OCI-LY7 (cell line): ENCODE measurements at regions not wholly inside any gene's neighbourhood (a gene's known extent, or its start where the extent isn't known, plus 50 kb on each side); places are given as distances from the start of the nearest gene placed in this dataset.
"Not testable (repeated sequence)": the region's sequence is repeated elsewhere in the genome, so short reads cannot be mapped to it uniquely, and the experiment has no call there.

Experiments used
- BruUV-seq: library from RNA; stranded (reverse); fragments of 400-500 nt; replicated peaks from 2 replicates; lab custom pipeline; 2021; lab: Mats Ljungman, UMichigan
- CTCF ChIA-PET: fragments of 300-600 bp; sonication (Branson Sonifier 250); formaldehyde crosslinking; loops from one replicate; lab custom pipeline; 2022; ENCODE audit warnings: antibody characterized with exemption; ENCODE audit not compliant: unreplicated experiment; lab: Charles Lee
- POLR2A ChIA-PET: fragments of 300-600 bp; sonication (Branson Sonifier 250); formaldehyde crosslinking; loops from one replicate; lab custom pipeline; 2022; ENCODE audit warnings: antibody characterized with exemption; lab: Charles Lee
- DNase-seq: peaks from one replicate; pipeline ENCODE4 v3.0.0-alpha.2; 2015; ENCODE audit warnings: low spot score
- H2AFZ ChIP-seq: fragments of 200-600 bp; sonication (generic), shearing (Covaris generic); 2 replicates; pipeline ENCODE4 v1.6.1; 2014; ENCODE audit warnings: mild to moderate bottlenecking, antibody characterized with exemption, low read length, moderate library complexity
- H3K27ac ChIP-seq: fragments of 200-600 bp; sonication (generic); 2 replicates; pipeline ENCODE4 v1.5.1; 2014; ENCODE audit warnings: mixed run types, low read depth, mild to moderate bottlenecking, moderate library complexity, low read length, inconsistent platforms; ENCODE audit not compliant: poor library complexity, severe bottlenecking
- H3K36me3 ChIP-seq: fragments of 200-600 bp; sonication (generic); 2 replicates; pipeline ENCODE4 v1.6.1; 2014; ENCODE audit warnings: mild to moderate bottlenecking, antibody characterized with exemption, low read length, moderate library complexity, mixed read lengths; ENCODE audit not compliant: insufficient read depth
- H3K4me1 ChIP-seq: fragments of 200-600 bp; sonication (generic); 2 replicates; pipeline ENCODE4 v1.5.1; 2014; ENCODE audit warnings: mild to moderate bottlenecking, low read length; ENCODE audit not compliant: insufficient read depth, poor library complexity, severe bottlenecking
- H3K4me2 ChIP-seq: fragments of 200-600 bp; sonication (generic); 2 replicates; pipeline ENCODE4 v1.6.1; 2014; ENCODE audit warnings: mild to moderate bottlenecking, low read length
- H3K4me3 ChIP-seq: fragments of 200-600 bp; sonication (generic); 2 replicates; pipeline ENCODE4 v1.5.1; 2014; ENCODE audit warnings: mild to moderate bottlenecking, low read depth, low read length; ENCODE audit not compliant: poor library complexity, severe bottlenecking
- H3K79me2 ChIP-seq: fragments of 200-600 bp; sonication (generic); 2 replicates; pipeline ENCODE4 v1.6.1; 2016; ENCODE audit warnings: low read depth, mild to moderate bottlenecking, low read length, moderate library complexity, mixed read lengths; ENCODE audit not compliant: insufficient read depth
- H3K9me2 ChIP-seq: fragments of 200-600 bp; sonication (generic); 2 replicates; pipeline ENCODE4 v1.6.1; 2016; ENCODE audit warnings: mild to moderate bottlenecking, low read length, mixed read lengths; ENCODE audit not compliant: insufficient read depth
- H3K9me3 ChIP-seq: fragments of 200-600 bp; sonication (generic); 2 replicates; pipeline ENCODE4 v1.6.1; 2014; ENCODE audit warnings: mild to moderate bottlenecking, mixed run types, low read length, mixed read lengths
- H4K20me1 ChIP-seq: fragments of 200-600 bp; sonication (generic); 2 replicates; pipeline ENCODE4 v1.6.1; 2014; ENCODE audit warnings: mild to moderate bottlenecking, antibody characterized with exemption, low read length, moderate library complexity, mixed read lengths; ENCODE audit not compliant: insufficient read depth
- EZH2phosphoT487 ChIP-seq: fragments of 200-600 bp; sonication (generic); IDR thresholded peaks from 2 replicates; pipeline ENCODE4 v1.6.1; 2018; ENCODE audit warnings: low read depth, borderline replicate concordance, mild to moderate bottlenecking, mixed run types, antibody characterized with exemption, low read length, moderate library complexity, mixed read lengths
- intact Hi-C: fragments of 100-400 bp; cut with micrococcal nuclease; formaldehyde crosslinking; loops from one replicate; pipeline ENCODE4 v1.10.0; 2022; ENCODE audit not compliant: unreplicated experiment
- TF ChIP-seq, protein P1 (sequence below): fragments of 200-600 bp; sonication (generic); conservative IDR thresholded peaks from 2 replicates; pipeline ENCODE4 v1.5.1; 2014; ENCODE audit warnings: mild to moderate bottlenecking, antibody characterized with exemption, low read length, moderate library complexity, mixed read lengths

DNA sequence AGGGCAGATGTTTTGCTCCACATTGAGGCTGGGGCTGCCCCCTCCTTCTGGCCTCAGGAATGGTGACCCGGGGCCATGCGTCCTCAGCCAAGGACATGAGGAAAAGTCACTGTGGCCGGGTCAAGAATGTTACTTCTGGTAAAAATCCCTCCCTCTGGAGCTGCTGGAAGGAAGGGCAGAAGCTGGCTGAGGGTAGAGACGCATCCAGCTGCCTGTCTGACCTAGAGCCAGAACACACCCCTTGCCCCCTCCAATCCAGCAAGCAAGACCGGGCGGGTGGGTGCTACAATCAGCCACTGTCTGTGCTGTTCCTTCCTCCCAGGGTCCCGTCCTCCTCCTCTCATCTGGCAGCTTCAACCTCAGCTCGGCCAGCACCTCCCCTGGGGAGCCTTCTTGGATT lies 59.0 kb downstream of the PTPRS start:
- H3K27ac ChIP-seq = no peak overlapping the region
- no peaks in the 10 kb centered on the region for H3K9me2 ChIP-seq
- intact Hi-C loops = no loop called here
- H2AFZ ChIP-seq = no peak overlapping the region
- no peak overlapping the region for H3K4me3 ChIP-seq
- H3K36me3 ChIP-seq = peaks cover 30% of the 10 kb centered on the region; the same call in 1 of the 2 replicates
- POLR2A ChIA-PET = no interaction called here
- H4K20me1 ChIP-seq = no peaks in the 10 kb centered on the region
- no peak for DNase-seq
- TF ChIP-seq, protein P1, sequence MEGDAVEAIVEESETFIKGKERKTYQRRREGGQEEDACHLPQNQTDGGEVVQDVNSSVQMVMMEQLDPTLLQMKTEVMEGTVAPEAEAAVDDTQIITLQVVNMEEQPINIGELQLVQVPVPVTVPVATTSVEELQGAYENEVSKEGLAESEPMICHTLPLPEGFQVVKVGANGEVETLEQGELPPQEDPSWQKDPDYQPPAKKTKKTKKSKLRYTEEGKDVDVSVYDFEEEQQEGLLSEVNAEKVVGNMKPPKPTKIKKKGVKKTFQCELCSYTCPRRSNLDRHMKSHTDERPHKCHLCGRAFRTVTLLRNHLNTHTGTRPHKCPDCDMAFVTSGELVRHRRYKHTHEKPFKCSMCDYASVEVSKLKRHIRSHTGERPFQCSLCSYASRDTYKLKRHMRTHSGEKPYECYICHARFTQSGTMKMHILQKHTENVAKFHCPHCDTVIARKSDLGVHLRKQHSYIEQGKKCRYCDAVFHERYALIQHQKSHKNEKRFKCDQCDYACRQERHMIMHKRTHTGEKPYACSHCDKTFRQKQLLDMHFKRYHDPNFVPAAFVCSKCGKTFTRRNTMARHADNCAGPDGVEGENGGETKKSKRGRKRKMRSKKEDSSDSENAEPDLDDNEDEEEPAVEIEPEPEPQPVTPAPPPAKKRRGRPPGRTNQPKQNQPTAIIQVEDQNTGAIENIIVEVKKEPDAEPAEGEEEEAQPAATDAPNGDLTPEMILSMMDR = no peak
- no TSS peak for BruUV-seq
- CTCF ChIA-PET = no interaction called here
- H3K79me2 ChIP-seq = no peaks in the 10 kb centered on the region; the same call in 1 of the 2 replicates
- no peak overlapping the region for H3K4me2 ChIP-seq
- H3K4me1 ChIP-seq = peaks cover 40% of the 10 kb centered on the region
- H3K9me3 ChIP-seq = no peaks in the 10 kb centered on the region; the same call in 1 of the 2 replicates

DNA sequence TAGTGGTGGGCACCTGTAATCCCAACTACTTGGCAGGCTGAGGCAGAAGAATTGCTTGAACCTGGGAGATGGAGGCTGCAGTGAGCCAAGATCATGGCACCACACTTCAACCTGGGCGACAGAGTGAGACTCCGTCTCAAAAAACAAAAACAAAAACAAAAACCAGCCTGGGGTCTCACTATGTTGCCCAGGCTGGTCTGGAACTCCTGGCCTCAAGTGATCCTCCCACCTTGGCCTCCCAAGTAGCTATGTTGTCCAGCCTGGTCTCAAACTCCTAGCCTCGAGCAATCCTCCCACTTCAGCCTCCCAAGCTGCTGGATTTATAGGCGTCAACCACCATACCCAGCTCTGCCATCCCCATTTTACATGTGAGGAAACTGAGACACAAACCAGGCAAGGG lies 64.9 kb downstream of the PTPRS start:
- intact Hi-C loops = loop anchor here (2.0 to 5.0 kb wide), 2 partner anchors 49 to 62 kb away; no protein-coding TSS in a partner anchor
- POLR2A ChIA-PET, DNase-seq, H3K9me2 ChIP-seq, BruUV-seq, H4K20me1 ChIP-seq, H2AFZ ChIP-seq, H3K4me3 ChIP-seq, H3K79me2 ChIP-seq, H3K9me3 ChIP-seq: not testable (repeated sequence)
- H3K27ac ChIP-seq = peak overlapping the region; percentile 86
- H3K4me1 ChIP-seq = peaks cover 55% of the 10 kb centered on the region
- peaks cover 29% of the 10 kb centered on the region for H3K36me3 ChIP-seq
- peak overlapping the region; percentile 45 for H3K4me2 ChIP-seq
- CTCF ChIA-PET = interaction anchor here (1.5 kb wide), 1 partner anchor 13 kb away, joined by 3 read pairs; no protein-coding TSS in a partner anchor

DNA sequence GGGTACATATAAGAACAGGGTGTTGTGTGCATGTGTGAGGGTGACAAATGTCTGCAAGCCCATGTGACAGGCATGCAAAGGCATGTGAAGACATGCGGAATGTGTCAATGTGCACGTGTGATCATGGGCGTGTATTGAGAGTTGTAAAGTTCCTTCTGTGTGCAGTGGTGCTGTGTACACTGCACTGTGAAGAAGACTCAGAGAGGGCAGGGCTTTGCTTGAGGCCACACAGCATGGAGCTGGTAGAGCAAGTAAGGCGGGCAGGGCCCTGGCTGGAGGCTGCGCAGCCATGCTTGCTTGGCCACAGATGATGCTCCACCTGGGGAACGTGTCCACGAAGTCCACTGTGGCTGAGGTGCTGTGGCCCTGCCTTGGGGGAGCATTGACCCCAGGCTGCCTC lies 66.8 kb downstream of the PTPRS start:
- ChIA-PET POLR2A (no interaction called here), CTCF (no interaction called here)
- H3K9me3 ChIP-seq = no peaks in the 10 kb centered on the region
- no peaks in the 10 kb centered on the region for H3K9me2 ChIP-seq
- DNase-seq = no peak
- intact Hi-C loops = no loop called here
- no peak overlapping the region for H3K4me3 ChIP-seq
- H3K27ac ChIP-seq = no peak overlapping the region
- no peak for TF ChIP-seq EZH2phosphoT487
- TF ChIP-seq, protein P1 = no peak
- H3K79me2 ChIP-seq = no peaks in the 10 kb centered on the region
- no TSS peak for BruUV-seq
- peaks cover 42% of the 10 kb centered on the region for H3K4me1 ChIP-seq
- no peak overlapping the region for H3K4me2 ChIP-seq
- peaks cover 23% of the 10 kb centered on the region for H3K36me3 ChIP-seq
- no peaks in the 10 kb centered on the region for H4K20me1 ChIP-seq
- H2AFZ ChIP-seq = no peak overlapping the region
